Right atrium auricular region (tissue), 2 donors: ENCODE measurements at regions not wholly inside any gene's neighbourhood (a gene's known extent, or its start where the extent isn't known, plus 50 kb on each side); places are given as distances from the start of the nearest gene placed in this dataset.

Experiments used
- DNase-seq: peaks from one replicate; pipeline ENCODE4 v3.0.0-alpha.2; 2019; ENCODE audit warnings: low spot score
- H3K27ac ChIP-seq, 2 donors: fragments of 200-600 bp; sonication (generic); 1 replicate in 1 of 2; 2 replicates in 1 of 2; pipeline ENCODE4 v1.5.1; 2016 to 2019
- H3K27me3 ChIP-seq, 2 donors: fragments of 200-600 bp; sonication (generic); one replicate each; pipeline versions ENCODE4 v1.5.1 to v1.6.0; 2017 to 2019
- H3K36me3 ChIP-seq: fragments of 200-600 bp; sonication (generic); one replicate; pipeline ENCODE4 v1.5.1; 2016
- H3K4me1 ChIP-seq, 2 donors: fragments of 200-600 bp; sonication (generic); one replicate each; pipeline versions ENCODE4 v1.5.1 to v1.6.0; 2017 to 2019
- H3K4me3 ChIP-seq, 2 donors: fragments of 200-600 bp; sonication (generic); 1 replicate in 1 of 2; 2 replicates in 1 of 2; pipeline ENCODE4 v1.5.1; 2017 to 2019; ENCODE audit warnings: mild to moderate bottlenecking in 1 of 2, moderate library complexity in 1 of 2
- H3K9me3 ChIP-seq, 2 donors: fragments of 200-600 bp; sonication (generic); one replicate each; pipeline ENCODE4 v1.5.1; 2019
- TF ChIP-seq, protein P1 (sequence below), 2 donors: fragments of 200-600 bp; sonication (generic); IDR thresholded peaks; one replicate each; pipeline ENCODE4 v1.5.1; 2019; ENCODE audit warnings: antibody characterized with exemption in 2 of 2

DNA sequence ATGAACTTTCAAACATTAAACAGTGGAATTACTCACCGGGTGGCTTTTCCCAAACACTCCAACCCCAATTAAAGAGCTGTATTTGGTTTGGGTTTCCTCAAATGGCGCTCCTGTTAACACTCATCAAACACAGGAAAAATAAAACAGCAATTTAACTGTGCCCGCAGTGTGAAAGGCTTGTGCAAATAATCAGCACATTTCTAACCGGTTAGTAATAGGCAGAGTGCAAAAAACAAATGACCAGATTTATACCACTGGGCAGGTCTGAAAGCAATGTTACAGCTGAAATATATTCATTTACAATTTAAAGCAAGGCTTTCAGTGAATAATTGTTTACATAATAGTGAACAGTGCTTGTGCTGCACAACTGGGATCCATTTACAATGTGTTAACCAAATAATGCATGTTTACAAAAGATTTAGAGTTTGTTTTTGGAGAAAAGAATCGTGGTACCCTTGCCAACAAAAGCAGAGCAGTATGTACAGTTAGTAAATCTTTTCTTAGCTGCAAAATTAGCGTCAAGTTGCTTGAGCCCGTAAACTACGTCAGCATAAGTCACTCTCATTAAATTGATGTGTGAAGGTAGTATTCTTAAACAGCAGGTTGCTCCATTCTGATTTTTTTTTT, 662.9 kb upstream of the ZNF608 start:
- TF ChIP-seq, protein P1, sequence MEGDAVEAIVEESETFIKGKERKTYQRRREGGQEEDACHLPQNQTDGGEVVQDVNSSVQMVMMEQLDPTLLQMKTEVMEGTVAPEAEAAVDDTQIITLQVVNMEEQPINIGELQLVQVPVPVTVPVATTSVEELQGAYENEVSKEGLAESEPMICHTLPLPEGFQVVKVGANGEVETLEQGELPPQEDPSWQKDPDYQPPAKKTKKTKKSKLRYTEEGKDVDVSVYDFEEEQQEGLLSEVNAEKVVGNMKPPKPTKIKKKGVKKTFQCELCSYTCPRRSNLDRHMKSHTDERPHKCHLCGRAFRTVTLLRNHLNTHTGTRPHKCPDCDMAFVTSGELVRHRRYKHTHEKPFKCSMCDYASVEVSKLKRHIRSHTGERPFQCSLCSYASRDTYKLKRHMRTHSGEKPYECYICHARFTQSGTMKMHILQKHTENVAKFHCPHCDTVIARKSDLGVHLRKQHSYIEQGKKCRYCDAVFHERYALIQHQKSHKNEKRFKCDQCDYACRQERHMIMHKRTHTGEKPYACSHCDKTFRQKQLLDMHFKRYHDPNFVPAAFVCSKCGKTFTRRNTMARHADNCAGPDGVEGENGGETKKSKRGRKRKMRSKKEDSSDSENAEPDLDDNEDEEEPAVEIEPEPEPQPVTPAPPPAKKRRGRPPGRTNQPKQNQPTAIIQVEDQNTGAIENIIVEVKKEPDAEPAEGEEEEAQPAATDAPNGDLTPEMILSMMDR (IDR thresholded peaks at IDR 0.05) = no peak
- Histone ChIP-seq H3K27me3 (no peaks in the 10 kb centered on the region), H3K4me3 (no peak overlapping the region), H3K36me3 (no peaks in the 10 kb centered on the region), H3K4me1 (peaks cover 0 to 50% of the 10 kb centered on the region in 2 donors), H3K27ac (peak overlapping the region in 1 of 2 donors; percentile 84), H3K9me3 (no peaks in the 10 kb centered on the region)
- DNase-seq = no peak

DNA sequence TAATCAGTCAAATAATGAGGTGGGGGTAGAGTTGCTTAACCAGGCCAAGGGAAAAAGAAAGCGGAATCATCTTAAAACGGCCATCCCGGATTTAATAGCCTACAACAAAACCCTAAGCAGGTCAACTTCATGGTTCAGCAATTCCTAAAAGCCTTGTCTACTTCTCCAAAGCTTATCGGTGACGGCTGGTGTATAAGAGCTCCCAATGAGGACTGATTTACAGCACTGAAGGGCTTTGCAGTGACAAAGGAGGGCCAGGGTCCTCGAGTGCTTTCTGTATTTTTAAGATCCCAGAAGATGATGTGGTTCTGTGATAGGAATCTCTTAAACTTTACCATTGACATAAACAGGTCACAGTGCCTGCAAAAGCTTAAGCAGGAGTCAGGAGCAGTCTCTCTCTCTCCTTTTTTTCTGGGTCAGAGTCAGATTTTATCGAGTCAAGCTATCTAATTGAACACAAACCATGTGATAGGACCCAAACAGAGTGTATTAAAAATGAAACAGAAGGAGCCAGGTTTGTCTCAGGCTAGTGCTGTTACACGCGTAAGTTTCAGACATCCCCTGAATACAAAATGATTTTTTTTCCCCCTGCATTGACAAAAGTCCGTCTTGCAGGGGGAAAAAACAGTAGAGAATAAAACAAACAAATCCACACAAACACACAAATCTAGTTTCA, 663.6 kb upstream of the ZNF608 start:
- no peaks in the 10 kb centered on the region for H3K9me3 ChIP-seq
- H3K27me3 ChIP-seq = no peaks in the 10 kb centered on the region
- TF ChIP-seq, protein P1 (IDR thresholded peaks at IDR 0.05) = no peak
- no peaks in the 10 kb centered on the region for H3K36me3 ChIP-seq
- no peak overlapping the region for H3K4me3 ChIP-seq
- peak overlapping the region; percentile 52 to 84 for H3K27ac ChIP-seq
- no peak for DNase-seq
- peaks cover 0 to 50% of the 10 kb centered on the region in 2 donors for H3K4me1 ChIP-seq

DNA sequence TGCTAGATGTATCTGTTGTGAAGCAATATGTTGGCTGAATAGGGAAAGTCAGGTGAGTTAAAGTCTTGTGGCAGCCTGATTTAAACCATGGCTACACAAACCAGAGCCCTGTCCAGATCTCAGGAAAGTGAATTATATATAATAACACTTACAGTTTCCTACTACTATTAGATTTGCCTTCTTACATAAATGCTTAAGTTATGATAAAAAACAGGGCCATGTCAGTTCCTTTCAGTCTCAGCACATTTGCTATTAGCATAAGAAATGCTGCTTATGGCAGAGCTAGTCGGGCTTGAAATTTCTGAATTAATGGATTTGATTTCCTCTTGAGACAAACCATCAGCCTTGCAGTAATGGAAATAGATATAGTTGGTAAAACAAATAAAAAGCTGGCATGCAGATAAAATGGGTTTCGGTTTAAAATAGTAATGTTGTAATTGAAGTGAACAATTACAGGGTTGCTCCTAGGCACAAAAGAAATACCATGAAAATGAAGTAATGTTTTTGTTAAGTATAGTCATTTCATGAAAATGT, 664.2 kb upstream of the ZNF608 start:
- Histone ChIP-seq H3K27ac (peak overlapping the region; percentile 52 to 84), H3K4me3 (no peak overlapping the region), H3K36me3 (no peaks in the 10 kb centered on the region), H3K4me1 (peaks cover 0 to 50% of the 10 kb centered on the region in 2 donors), H3K27me3 (no peaks in the 10 kb centered on the region), H3K9me3 (no peaks in the 10 kb centered on the region)
- TF ChIP-seq, protein P1 (IDR thresholded peaks at IDR 0.05) = no peak
- DNase-seq = no peak

DNA sequence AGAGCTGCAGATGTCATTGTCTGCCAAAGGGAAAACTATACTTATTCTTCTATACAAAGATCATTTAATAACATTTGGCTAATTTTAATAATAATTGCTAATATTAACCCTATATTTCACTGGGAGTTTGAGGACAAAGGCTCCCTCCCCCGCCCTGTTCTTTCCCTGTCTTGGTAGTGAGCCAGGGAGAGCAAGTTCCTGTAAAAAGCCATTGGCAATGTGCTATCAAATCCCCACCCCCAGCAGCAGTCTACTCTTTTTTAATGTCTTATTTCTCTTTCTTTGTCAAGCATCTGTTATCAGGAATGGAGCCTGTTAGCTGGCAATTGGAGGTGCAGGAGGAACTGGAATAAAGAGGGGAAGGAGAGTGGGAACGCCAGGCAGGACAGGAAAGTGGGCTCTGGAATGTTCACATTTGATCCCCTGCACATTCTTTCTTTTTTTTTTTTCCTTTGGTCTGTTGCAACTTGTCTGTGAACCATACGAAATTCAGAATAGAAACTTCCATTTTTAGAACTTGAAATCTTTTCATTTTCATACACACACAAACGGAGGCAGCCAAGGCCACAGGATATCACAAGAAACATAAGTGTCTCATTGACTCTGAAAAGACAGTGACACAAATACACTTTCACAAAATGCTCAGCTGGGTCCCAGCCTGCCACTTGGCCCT, 664.8 kb upstream of the ZNF608 start:
- Histone ChIP-seq H3K36me3 (no peaks in the 10 kb centered on the region), H3K4me1 (peaks cover 0 to 50% of the 10 kb centered on the region in 2 donors), H3K27ac (peak overlapping the region; percentile 52 to 84), H3K9me3 (no peaks in the 10 kb centered on the region), H3K4me3 (peak overlapping the region in 1 of 2 donors; percentile 26), H3K27me3 (no peaks in the 10 kb centered on the region)
- TF ChIP-seq, protein P1 (IDR thresholded peaks at IDR 0.05) = no peak
- no peak for DNase-seq

DNA sequence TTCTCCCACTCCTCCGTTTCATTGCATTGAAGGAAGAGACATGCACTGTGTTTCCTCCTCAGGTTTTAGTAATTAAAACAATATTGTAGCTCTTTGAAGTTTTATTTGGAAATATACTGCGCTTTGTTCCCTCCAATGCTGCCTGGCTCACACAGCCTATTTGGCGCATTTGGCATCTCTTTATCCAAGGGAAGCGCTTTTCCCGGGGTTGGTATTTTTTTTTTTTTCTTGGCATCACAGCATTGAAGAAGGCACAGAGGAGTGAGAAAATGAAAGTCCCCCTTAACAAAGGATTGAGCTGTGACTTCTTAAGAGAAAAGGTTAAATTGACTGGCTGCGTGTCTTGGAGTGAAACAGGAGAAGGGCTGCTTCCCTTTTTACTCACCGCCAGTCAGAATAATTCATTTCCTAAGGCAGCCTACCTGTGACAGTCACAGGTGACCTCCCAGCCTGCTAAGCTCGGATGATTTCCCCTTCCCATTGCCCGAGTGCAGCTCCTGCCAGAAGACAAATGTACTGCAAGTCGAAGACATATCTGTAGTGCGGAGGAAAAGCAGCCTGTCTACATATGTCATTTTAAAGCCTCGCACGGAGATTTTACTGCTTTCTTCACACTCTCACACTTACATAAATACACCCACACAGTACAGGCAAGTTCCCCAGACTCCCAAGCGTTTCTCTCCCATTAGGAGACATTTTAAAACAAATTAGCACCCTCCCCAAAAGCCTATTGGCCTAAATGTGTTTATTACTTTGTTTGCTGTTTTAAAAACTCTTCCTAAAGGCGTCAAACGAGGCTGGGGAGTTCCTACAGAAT, 665.5 kb upstream of the ZNF608 start:
- Histone ChIP-seq H3K27me3 (no peaks in the 10 kb centered on the region), H3K4me3 (peak overlapping the region in 1 of 2 donors; percentile 26), H3K4me1 (peaks cover 0 to 50% of the 10 kb centered on the region in 2 donors), H3K27ac (peak overlapping the region; percentile 52 to 84), H3K36me3 (no peaks in the 10 kb centered on the region), H3K9me3 (no peaks in the 10 kb centered on the region)
- DNase-seq = no peak
- TF ChIP-seq, protein P1 (IDR thresholded peaks at IDR 0.05) = no peak
